ENCODE measurements at regions not wholly inside any gene's neighbourhood (a gene's known extent, or its start where the extent isn't known, plus 50 kb on each side); places are given as distances from the start of the nearest gene placed in this dataset.

DNA sequence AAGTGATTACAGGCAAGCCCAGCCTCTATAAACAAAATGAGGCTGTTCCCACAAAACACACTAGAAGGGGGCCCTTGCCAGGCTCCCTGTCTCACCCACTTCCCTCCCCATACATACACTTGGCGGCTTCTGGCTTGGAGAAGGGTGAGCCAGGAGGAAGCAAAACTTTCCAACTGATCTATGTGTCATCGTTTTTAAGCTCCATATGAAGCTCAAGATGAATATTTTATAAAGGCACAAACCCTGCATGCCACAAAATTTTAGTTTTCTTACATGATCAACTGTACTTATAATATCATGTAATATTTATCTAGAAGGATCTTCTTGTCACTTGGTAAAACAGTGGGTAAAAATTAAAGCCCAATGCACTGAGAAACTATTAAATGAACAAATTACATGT lies 80.8 kb upstream of the TJP1 start:
- TF ChIP-seq, protein P1, sequence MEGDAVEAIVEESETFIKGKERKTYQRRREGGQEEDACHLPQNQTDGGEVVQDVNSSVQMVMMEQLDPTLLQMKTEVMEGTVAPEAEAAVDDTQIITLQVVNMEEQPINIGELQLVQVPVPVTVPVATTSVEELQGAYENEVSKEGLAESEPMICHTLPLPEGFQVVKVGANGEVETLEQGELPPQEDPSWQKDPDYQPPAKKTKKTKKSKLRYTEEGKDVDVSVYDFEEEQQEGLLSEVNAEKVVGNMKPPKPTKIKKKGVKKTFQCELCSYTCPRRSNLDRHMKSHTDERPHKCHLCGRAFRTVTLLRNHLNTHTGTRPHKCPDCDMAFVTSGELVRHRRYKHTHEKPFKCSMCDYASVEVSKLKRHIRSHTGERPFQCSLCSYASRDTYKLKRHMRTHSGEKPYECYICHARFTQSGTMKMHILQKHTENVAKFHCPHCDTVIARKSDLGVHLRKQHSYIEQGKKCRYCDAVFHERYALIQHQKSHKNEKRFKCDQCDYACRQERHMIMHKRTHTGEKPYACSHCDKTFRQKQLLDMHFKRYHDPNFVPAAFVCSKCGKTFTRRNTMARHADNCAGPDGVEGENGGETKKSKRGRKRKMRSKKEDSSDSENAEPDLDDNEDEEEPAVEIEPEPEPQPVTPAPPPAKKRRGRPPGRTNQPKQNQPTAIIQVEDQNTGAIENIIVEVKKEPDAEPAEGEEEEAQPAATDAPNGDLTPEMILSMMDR (IDR thresholded peaks at IDR 0.05) = no peak
- Histone ChIP-seq H3K9me3 (no peaks in the 10 kb centered on the region), H3K4me3 (no peak overlapping the region), H3K27me3 (no peaks in the 10 kb centered on the region), H3K27ac (no peak overlapping the region), H3K36me3 (no peaks in the 10 kb centered on the region), H3K4me1 (no peaks in the 10 kb centered on the region)
- intact Hi-C loops (cut with DNase I) = no loop called here
- DNase-seq (ENCODE audit: low spot score in 2 of 2) = no peak

DNA sequence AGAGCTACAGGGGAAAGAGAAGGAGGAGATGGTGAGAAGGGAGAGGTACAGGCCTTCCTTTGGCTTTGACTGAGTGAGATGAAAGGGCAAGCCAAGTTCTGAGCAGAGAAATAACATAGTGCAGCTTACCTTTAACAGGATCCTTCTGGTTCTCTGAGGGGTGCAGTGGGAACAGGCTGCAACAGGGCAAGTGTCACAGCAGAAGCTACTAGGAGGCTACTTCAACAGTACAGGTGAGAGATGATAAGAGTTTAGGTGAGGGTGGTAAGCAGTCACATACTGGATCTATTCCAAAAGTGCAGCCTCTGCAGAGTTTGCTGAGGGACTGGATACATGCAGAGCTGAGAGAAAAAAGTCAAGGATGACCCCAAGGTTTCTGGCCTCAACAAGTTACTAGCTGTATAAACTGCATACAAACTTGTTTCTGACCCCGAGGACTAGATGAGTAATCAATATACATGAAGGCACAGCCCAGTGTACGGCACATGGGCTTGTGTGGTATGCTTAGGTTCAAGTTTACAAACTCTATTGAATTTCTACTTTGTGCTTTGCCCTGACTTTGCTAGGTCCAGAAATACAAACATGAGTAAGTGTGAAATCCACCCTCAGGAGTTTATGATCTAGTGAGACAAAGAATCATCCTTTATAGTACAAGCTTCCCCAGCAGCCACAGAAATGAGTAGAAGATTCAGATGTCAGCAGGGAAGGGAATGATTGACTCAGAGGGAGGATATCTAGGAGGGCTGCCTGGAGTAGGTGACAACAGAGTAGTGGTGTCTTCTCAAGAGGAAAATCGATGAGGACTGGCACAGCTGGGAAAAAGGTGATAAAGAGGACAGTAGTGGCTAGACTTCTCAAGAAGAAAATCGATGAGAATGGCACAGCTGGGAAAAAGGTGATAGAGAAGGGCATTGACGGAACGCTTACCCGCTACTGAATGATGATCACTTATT lies 78.2 kb upstream of the TJP1 start:
- Histone ChIP-seq H3K4me1 (no peaks in the 10 kb centered on the region), H3K4me3 (no peak overlapping the region), H3K27me3 (no peaks in the 10 kb centered on the region), H3K36me3 (no peaks in the 10 kb centered on the region), H3K27ac (no peak overlapping the region), H3K9me3 (no peaks in the 10 kb centered on the region)
- no peak for DNase-seq (ENCODE audit: low spot score in 2 of 2)
- TF ChIP-seq, protein P1 (IDR thresholded peaks at IDR 0.05) = no peak
- intact Hi-C loops (cut with DNase I) = no loop called here

DNA sequence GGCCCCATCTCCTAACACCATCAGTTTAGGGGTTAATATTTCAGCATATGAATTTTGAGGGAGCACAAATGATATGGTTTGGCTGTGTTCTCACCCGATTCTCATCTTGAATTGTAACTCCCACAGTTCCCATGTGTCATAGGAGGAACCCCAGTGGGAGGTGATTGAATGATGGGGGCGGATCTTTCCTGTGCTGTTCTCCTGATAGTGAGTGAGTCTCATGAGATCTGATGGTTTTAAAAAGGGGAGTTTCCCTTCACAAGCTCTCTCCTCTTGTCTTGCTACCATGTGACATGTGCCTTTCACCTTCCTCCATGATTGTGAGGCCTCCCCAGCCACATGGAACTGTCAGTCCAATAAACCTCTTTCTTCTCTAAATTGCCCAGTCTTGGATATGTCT lies 73.8 kb upstream of the TJP1 start:
- intact Hi-C loops (cut with DNase I) = no loop called here
- no peaks in the 10 kb centered on the region for H3K9me3 ChIP-seq

DNA sequence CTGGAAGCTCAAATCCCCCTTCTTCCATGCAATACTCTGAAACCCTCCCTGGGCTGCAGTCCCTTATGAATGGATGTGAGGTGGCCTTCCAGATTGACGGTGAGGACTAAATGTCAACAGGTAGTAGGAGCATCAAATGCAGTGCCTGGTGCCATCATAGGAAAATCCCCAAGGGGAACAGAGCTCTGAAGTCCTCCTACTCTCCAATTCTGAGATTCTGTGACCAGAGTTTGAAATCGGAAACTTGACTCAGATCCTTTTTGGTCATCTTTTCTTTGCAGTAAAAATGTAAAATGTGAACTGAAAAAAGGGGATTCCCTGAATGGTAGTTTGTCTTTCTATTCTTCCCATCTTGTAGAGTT lies 68.8 kb upstream of the TJP1 start:
- intact Hi-C loops (cut with DNase I) = no loop called here
- Histone ChIP-seq H3K27me3 (no peaks in the 10 kb centered on the region), H3K4me3 (no peak overlapping the region), H3K4me1 (no peaks in the 10 kb centered on the region), H3K9me3 (no peaks in the 10 kb centered on the region), H3K36me3 (no peaks in the 10 kb centered on the region), H3K27ac (no peak overlapping the region)
- TF ChIP-seq, protein P1 (IDR thresholded peaks at IDR 0.05) = no peak
- no peak for DNase-seq (ENCODE audit: low spot score in 2 of 2)

More for the DNA sequence above, 73.8 kb upstream of the TJP1 start:
- Histone ChIP-seq H3K27me3 (no peaks in the 10 kb centered on the region), H3K27ac (no peak overlapping the region), H3K4me3 (no peak overlapping the region), H3K4me1 (no peaks in the 10 kb centered on the region), H3K36me3 (no peaks in the 10 kb centered on the region)
- TF ChIP-seq, protein P1 (IDR thresholded peaks at IDR 0.05) = no peak
- DNase-seq (ENCODE audit: low spot score in 2 of 2) = no peak

DNA sequence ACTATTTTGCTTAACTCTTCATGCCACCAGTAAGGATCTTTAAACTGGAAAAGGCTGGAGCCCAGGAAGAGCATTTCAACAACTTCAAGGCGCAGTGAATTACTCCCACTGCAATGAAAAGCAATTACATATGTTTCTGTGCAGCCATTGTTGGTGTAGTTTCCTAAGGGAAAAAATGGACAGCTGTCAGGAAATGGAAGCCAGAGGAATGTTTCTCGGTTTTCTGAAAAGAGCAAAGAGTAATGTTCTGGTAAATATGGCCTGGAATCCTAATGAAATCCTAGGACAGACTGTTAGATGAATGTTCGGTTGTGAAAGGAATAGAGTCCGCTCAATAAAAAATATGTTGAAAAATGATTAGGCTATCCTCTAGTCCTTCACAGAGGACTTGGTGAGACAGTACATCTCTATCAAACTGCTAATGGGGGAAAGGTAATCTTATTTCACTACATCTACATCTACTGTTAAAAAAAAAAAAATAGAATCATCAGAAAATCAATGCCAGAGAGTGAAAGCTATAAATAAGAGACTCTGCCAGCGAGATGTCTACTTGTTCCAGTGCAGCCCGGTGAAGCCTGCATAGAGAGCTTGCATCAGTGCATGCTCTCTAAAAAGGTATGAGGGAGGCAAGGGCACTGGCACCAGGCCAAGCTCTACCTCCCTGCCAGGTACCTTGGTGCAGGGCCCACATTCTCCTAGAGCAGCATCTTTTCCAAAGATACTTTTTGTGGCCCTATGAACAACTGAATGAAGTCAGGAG lies 68.2 kb upstream of the TJP1 start:
- Histone ChIP-seq H3K9me3 (no peaks in the 10 kb centered on the region), H3K27ac (no peak overlapping the region), H3K4me3 (no peak overlapping the region), H3K36me3 (no peaks in the 10 kb centered on the region), H3K27me3 (no peaks in the 10 kb centered on the region), H3K4me1 (no peaks in the 10 kb centered on the region)
- no peak for DNase-seq (ENCODE audit: low spot score in 2 of 2)
- TF ChIP-seq, protein P1 (IDR thresholded peaks at IDR 0.05) = no peak
- intact Hi-C loops (cut with DNase I) = no loop called here

All from ascending aorta (tissue), 2 donors.